HEK293 (cell line): ENCODE measurements at regions not wholly inside any gene's neighbourhood (a gene's known extent, or its start where the extent isn't known, plus 50 kb on each side); places are given as distances from the start of the nearest gene placed in this dataset.

ENCODE experiments used
- HOXA7 ChIP-seq: sonication (generic); formaldehyde crosslinking; IDR thresholded peaks from 2 replicates; pipeline ENCODE4 v1.8.1; 2022; ENCODE audit warnings: missing genetic modification reagents, borderline replicate concordance
- MYNN ChIP-seq: fragments of 450-650 bp; formaldehyde crosslinking; IDR thresholded peaks from 2 replicates; pipeline ENCODE4 v1.5.1; 2016; ENCODE audit warnings: missing biosample characterization, missing genetic modification characterization, borderline replicate concordance
- REPIN1 ChIP-seq: fragments of 450-650 bp; formaldehyde crosslinking; IDR thresholded peaks from 2 replicates; pipeline ENCODE4 v1.5.1; 2017; ENCODE audit warnings: missing biosample characterization, missing genetic modification characterization, low read depth
- ZBTB1 ChIP-seq: fragments of 450-650 bp; formaldehyde crosslinking; IDR thresholded peaks from 2 replicates; pipeline ENCODE4 v1.5.1; 2016; ENCODE audit warnings: missing biosample characterization, missing genetic modification characterization
- ZNF10 ChIP-seq: fragments of 450-650 bp; formaldehyde crosslinking; IDR thresholded peaks from 2 replicates; pipeline ENCODE4 v1.5.1; 2017; ENCODE audit warnings: missing biosample characterization, missing genetic modification characterization
- ZNF24 ChIP-seq: fragments of 450-650 bp; formaldehyde crosslinking; IDR thresholded peaks from 2 replicates; pipeline ENCODE4 v1.5.1; 2016; ENCODE audit warnings: missing biosample characterization, missing genetic modification characterization
- TF ChIP-seq, protein P1 (sequence below): fragments of 450-650 bp; formaldehyde crosslinking; IDR thresholded peaks from 2 replicates; pipeline ENCODE4 v1.5.1; 2016; ENCODE audit warnings: missing biosample characterization, missing genetic modification characterization, low read depth
- TF ChIP-seq, protein P2 (sequence below): fragments of 450-650 bp; formaldehyde crosslinking; IDR thresholded peaks from 2 replicates; pipeline ENCODE4 v1.5.1; 2016; ENCODE audit warnings: missing biosample characterization, missing genetic modification characterization
- TF ChIP-seq, protein P3 (sequence below): fragments of 450-650 bp; formaldehyde crosslinking; IDR thresholded peaks from 2 replicates; pipeline ENCODE4 v1.5.1; 2016; ENCODE audit warnings: missing biosample characterization, missing genetic modification characterization
- TF ChIP-seq, protein P4 (sequence below): IDR thresholded peaks from 2 replicates; pipeline ENCODE4 v1.6.1; 2011; ENCODE audit warnings: mild to moderate bottlenecking, low read depth, low read length, borderline replicate concordance

DNA sequence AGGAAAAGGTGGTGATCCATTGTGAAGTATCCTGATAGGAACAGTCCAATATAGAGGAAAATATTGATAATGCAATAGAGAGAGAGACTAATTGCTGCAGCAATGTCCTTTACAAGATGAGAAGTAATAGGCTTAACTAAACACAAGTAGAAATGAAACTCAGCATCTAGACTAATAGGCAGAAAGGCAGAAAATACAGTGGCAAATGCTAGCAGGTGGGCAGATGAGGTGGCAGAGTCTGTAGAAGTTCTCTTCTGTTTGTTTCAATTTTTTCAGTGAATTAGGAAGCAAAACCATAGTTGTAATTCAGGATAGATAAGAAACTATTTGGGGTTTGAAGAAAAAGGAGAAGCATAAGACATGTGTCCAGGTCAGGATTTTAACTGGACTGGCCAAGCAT, 236.7 kb upstream of the HS3ST5 start:
- TF ChIP-seq ZNF24 (tag by site-specific recombination) (no peak), REPIN1 (tag by site-specific recombination) (no peak), ZNF10 (tag by site-specific recombination) (no peak), ZBTB1 (tag by site-specific recombination) (no peak), HOXA7 (no peak), MYNN (tag by site-specific recombination) (no peak)
- TF ChIP-seq, protein P1, sequence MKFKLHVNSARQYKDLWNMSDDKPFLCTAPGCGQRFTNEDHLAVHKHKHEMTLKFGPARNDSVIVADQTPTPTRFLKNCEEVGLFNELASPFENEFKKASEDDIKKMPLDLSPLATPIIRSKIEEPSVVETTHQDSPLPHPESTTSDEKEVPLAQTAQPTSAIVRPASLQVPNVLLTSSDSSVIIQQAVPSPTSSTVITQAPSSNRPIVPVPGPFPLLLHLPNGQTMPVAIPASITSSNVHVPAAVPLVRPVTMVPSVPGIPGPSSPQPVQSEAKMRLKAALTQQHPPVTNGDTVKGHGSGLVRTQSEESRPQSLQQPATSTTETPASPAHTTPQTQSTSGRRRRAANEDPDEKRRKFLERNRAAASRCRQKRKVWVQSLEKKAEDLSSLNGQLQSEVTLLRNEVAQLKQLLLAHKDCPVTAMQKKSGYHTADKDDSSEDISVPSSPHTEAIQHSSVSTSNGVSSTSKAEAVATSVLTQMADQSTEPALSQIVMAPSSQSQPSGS (tag by site-specific recombination), result no peak
- TF ChIP-seq, protein P2, sequence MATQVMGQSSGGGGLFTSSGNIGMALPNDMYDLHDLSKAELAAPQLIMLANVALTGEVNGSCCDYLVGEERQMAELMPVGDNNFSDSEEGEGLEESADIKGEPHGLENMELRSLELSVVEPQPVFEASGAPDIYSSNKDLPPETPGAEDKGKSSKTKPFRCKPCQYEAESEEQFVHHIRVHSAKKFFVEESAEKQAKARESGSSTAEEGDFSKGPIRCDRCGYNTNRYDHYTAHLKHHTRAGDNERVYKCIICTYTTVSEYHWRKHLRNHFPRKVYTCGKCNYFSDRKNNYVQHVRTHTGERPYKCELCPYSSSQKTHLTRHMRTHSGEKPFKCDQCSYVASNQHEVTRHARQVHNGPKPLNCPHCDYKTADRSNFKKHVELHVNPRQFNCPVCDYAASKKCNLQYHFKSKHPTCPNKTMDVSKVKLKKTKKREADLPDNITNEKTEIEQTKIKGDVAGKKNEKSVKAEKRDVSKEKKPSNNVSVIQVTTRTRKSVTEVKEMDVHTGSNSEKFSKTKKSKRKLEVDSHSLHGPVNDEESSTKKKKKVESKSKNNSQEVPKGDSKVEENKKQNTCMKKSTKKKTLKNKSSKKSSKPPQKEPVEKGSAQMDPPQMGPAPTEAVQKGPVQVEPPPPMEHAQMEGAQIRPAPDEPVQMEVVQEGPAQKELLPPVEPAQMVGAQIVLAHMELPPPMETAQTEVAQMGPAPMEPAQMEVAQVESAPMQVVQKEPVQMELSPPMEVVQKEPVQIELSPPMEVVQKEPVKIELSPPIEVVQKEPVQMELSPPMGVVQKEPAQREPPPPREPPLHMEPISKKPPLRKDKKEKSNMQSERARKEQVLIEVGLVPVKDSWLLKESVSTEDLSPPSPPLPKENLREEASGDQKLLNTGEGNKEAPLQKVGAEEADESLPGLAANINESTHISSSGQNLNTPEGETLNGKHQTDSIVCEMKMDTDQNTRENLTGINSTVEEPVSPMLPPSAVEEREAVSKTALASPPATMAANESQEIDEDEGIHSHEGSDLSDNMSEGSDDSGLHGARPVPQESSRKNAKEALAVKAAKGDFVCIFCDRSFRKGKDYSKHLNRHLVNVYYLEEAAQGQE, result no peak
- TF ChIP-seq, protein P3, sequence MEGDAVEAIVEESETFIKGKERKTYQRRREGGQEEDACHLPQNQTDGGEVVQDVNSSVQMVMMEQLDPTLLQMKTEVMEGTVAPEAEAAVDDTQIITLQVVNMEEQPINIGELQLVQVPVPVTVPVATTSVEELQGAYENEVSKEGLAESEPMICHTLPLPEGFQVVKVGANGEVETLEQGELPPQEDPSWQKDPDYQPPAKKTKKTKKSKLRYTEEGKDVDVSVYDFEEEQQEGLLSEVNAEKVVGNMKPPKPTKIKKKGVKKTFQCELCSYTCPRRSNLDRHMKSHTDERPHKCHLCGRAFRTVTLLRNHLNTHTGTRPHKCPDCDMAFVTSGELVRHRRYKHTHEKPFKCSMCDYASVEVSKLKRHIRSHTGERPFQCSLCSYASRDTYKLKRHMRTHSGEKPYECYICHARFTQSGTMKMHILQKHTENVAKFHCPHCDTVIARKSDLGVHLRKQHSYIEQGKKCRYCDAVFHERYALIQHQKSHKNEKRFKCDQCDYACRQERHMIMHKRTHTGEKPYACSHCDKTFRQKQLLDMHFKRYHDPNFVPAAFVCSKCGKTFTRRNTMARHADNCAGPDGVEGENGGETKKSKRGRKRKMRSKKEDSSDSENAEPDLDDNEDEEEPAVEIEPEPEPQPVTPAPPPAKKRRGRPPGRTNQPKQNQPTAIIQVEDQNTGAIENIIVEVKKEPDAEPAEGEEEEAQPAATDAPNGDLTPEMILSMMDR, result no peak
- TF ChIP-seq, protein P4, sequence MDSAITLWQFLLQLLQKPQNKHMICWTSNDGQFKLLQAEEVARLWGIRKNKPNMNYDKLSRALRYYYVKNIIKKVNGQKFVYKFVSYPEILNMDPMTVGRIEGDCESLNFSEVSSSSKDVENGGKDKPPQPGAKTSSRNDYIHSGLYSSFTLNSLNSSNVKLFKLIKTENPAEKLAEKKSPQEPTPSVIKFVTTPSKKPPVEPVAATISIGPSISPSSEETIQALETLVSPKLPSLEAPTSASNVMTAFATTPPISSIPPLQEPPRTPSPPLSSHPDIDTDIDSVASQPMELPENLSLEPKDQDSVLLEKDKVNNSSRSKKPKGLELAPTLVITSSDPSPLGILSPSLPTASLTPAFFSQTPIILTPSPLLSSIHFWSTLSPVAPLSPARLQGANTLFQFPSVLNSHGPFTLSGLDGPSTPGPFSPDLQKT, result no peak
